COR-L47 (cell line): ENCODE measurements at regions not wholly inside any gene's neighbourhood (a gene's known extent, or its start where the extent isn't known, plus 50 kb on each side); places are given as distances from the start of the nearest gene placed in this dataset.
A peak's percentile ranks its signal among the peaks of the same experiment; 100 is the strongest.
"Not testable (repeated sequence)": the region's sequence is repeated elsewhere in the genome, so short reads cannot be mapped to it uniquely, and the experiment has no call there.

Source experiments
- DNase-seq: peaks from one replicate; lab custom pipeline; 2025; lab: John Stamatoyannopoulos, UW

- no peak for DNase-seq
These were observed 385.5 kb downstream of the SEC14L1 start for GRCh38 chr17:77526259-77526711.

GRCh38 chr17:77526728-77527350 lies 386.1 kb downstream of the SEC14L1 start:
- DNase-seq: no peak

- no peak for DNase-seq
These were observed 386.6 kb downstream of the SEC14L1 start for GRCh38 chr17:77527409-77527808.

- DNase-seq: no peak
These were observed 387.2 kb downstream of the SEC14L1 start for GRCh38 chr17:77527836-77528505.

- DNase-seq: peak; percentile 26
These were observed 388.0 kb downstream of the SEC14L1 start for GRCh38 chr17:77528516-77529327.

- DNase-seq: no peak
These were observed 388.5 kb downstream of the SEC14L1 start for GRCh38 chr17:77529328-77529650.

- no peak for DNase-seq
These were observed 389.8 kb downstream of the SEC14L1 start for GRCh38 chr17:77530591-77530990.

- DNase-seq: peak; percentile 35
These were observed 390.2 kb downstream of the SEC14L1 start for GRCh38 chr17:77531002-77531401.

GRCh38 chr17:77531641-77532040 lies 390.9 kb downstream of the SEC14L1 start:
- DNase-seq: no peak

- not testable (repeated sequence) for DNase-seq
These were observed 392.9 kb downstream of the SEC14L1 start for GRCh38 chr17:77533697-77534096.

- DNase-seq: no peak
These were observed 393.4 kb downstream of the SEC14L1 start for GRCh38 chr17:77534137-77534536.

GRCh38 chr17:77535435-77535834 lies 394.7 kb downstream of the SEC14L1 start:
- no peak for DNase-seq

GRCh38 chr17:77535892-77536291 lies 395.1 kb downstream of the SEC14L1 start:
- no peak for DNase-seq

- no peak for DNase-seq
These were observed 396.8 kb downstream of the SEC14L1 start for GRCh38 chr17:77537566-77537965.

- DNase-seq: no peak
These were observed 399.8 kb downstream of the SEC14L1 start for GRCh38 chr17:77540531-77540930.

GRCh38 chr17:77540975-77541374 lies 400.2 kb downstream of the SEC14L1 start:
- DNase-seq: no peak

GRCh38 chr17:77542011-77542410 lies 401.2 kb downstream of the SEC14L1 start:
- DNase-seq: no peak

GRCh38 chr17:77542551-77543490 lies 402.1 kb downstream of the SEC14L1 start:
- DNase-seq: peak; percentile 95

- no peak for DNase-seq
These were observed 403.0 kb downstream of the SEC14L1 start for GRCh38 chr17:77543801-77544200.

- no peak for DNase-seq
These were observed 403.8 kb downstream of the SEC14L1 start for GRCh38 chr17:77544347-77545110.

GRCh38 chr17:77546772-77547241 lies 406.0 kb downstream of the SEC14L1 start:
- DNase-seq: no peak
